Right atrium auricular region (tissue), 2 donors: ENCODE measurements at regions not wholly inside any gene's neighbourhood (a gene's known extent, or its start where the extent isn't known, plus 50 kb on each side); places are given as distances from the start of the nearest gene placed in this dataset.

Experiments used
- DNase-seq: peaks from one replicate; pipeline ENCODE4 v3.0.0-alpha.2; 2019; ENCODE audit warnings: low spot score
- H3K27ac ChIP-seq, 2 donors: fragments of 200-600 bp; sonication (generic); 1 replicate in 1 of 2; 2 replicates in 1 of 2; pipeline ENCODE4 v1.5.1; 2016 to 2019
- H3K27me3 ChIP-seq, 2 donors: fragments of 200-600 bp; sonication (generic); one replicate each; pipeline versions ENCODE4 v1.5.1 to v1.6.0; 2017 to 2019
- H3K36me3 ChIP-seq: fragments of 200-600 bp; sonication (generic); one replicate; pipeline ENCODE4 v1.5.1; 2016
- H3K4me1 ChIP-seq, 2 donors: fragments of 200-600 bp; sonication (generic); one replicate each; pipeline versions ENCODE4 v1.5.1 to v1.6.0; 2017 to 2019
- H3K4me3 ChIP-seq, 2 donors: fragments of 200-600 bp; sonication (generic); 1 replicate in 1 of 2; 2 replicates in 1 of 2; pipeline ENCODE4 v1.5.1; 2017 to 2019; ENCODE audit warnings: mild to moderate bottlenecking in 1 of 2, moderate library complexity in 1 of 2
- H3K9me3 ChIP-seq, 2 donors: fragments of 200-600 bp; sonication (generic); one replicate each; pipeline ENCODE4 v1.5.1; 2019
- TF ChIP-seq, protein P1 (sequence below), 2 donors: fragments of 200-600 bp; sonication (generic); IDR thresholded peaks; one replicate each; pipeline ENCODE4 v1.5.1; 2019; ENCODE audit warnings: antibody characterized with exemption in 2 of 2

DNA sequence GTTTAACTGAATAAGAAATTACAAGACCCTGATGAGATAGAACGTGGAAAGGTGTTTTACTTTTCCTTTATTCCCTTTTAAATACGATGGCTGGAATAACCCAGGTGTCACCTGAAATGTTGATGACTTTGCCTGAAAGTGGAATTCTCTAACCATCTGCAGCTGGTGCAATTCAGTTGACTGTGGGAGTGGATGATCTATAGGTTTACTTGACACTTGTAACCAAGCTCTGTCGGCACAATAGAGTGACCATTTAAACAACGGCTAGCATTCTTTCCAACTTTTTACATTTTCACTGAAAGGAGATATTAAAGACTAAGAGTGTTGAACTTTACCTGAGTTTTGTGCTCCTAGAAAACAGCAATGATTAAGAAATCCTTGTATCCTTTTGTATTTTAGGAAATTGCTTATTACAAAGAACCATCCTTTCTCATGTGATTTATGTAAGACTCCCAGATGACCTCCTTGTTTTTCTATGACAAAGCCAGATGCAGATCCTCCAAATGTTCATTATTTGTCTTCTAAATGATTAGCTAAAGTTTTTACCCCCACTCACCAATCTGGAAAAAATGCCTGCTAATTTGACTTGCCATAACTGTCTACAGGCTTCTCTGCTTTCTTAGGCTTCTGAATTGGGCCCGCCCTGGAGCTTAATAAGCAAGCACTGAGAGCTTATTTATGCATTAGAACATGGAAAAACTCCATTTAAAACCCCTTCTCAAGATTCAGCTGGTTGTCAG lies 129.5 kb upstream of the LRRC7 start:
- Histone ChIP-seq H3K4me1 (no peaks in the 10 kb centered on the region), H3K36me3 (no peaks in the 10 kb centered on the region), H3K27ac (no peak overlapping the region), H3K27me3 (no peaks in the 10 kb centered on the region), H3K9me3 (no peaks in the 10 kb centered on the region), H3K4me3 (no peak overlapping the region)
- DNase-seq: no peak
- TF ChIP-seq, protein P1, sequence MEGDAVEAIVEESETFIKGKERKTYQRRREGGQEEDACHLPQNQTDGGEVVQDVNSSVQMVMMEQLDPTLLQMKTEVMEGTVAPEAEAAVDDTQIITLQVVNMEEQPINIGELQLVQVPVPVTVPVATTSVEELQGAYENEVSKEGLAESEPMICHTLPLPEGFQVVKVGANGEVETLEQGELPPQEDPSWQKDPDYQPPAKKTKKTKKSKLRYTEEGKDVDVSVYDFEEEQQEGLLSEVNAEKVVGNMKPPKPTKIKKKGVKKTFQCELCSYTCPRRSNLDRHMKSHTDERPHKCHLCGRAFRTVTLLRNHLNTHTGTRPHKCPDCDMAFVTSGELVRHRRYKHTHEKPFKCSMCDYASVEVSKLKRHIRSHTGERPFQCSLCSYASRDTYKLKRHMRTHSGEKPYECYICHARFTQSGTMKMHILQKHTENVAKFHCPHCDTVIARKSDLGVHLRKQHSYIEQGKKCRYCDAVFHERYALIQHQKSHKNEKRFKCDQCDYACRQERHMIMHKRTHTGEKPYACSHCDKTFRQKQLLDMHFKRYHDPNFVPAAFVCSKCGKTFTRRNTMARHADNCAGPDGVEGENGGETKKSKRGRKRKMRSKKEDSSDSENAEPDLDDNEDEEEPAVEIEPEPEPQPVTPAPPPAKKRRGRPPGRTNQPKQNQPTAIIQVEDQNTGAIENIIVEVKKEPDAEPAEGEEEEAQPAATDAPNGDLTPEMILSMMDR (IDR thresholded peaks at IDR 0.05): no peak

DNA sequence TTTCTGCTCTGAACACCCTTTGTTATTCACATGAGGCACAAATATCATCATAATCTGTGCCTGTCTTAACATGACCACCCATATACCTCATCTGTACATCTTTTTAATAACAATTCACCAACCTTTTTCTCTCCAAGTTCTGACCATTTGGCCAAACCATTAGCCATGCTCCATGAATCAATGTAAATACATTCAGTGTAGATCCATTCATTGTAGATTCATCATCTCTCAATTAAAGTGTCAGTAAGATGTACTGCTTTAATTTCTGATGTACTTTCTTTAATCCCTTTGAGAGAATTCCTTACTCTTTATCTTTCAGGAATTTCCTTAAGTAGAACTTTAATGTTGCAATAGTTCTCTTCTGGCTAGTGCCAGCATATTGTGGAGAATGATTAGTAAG lies 126.2 kb upstream of the LRRC7 start:
- H3K9me3 ChIP-seq: no peaks in the 10 kb centered on the region
- no peaks in the 10 kb centered on the region for H3K4me1 ChIP-seq
- no peaks in the 10 kb centered on the region for H3K36me3 ChIP-seq
- no peak overlapping the region for H3K27ac ChIP-seq
- TF ChIP-seq, protein P1 (IDR thresholded peaks at IDR 0.05): no peak
- H3K27me3 ChIP-seq: no peaks in the 10 kb centered on the region
- DNase-seq: no peak
- no peak overlapping the region for H3K4me3 ChIP-seq

DNA sequence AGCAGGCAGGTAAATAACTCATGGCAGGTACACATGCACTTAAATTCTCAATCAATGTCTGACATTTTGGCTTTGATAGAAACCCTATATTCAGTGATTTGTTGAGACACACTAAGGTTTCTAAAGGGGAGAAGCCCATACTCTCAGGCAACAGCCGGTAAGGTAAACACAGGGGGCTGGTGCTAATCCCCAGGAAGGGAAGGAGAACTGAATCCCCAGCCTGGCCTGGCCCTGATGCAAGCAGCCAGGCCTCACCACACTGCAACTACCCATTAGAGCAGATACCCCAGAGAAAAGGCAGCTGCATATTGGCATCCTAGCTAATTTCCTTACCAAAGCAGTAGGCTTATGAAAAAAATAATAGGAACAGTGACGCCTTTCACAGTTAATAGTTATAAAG lies 116.5 kb upstream of the LRRC7 start:
- no peak for DNase-seq
- H3K27ac ChIP-seq: no peak overlapping the region
- no peaks in the 10 kb centered on the region for H3K27me3 ChIP-seq
- peaks cover 0 to 4% of the 10 kb centered on the region in 2 donors for H3K9me3 ChIP-seq
- no peaks in the 10 kb centered on the region for H3K36me3 ChIP-seq
- TF ChIP-seq, protein P1 (IDR thresholded peaks at IDR 0.05): no peak
- no peak overlapping the region for H3K4me3 ChIP-seq
- no peaks in the 10 kb centered on the region for H3K4me1 ChIP-seq

DNA sequence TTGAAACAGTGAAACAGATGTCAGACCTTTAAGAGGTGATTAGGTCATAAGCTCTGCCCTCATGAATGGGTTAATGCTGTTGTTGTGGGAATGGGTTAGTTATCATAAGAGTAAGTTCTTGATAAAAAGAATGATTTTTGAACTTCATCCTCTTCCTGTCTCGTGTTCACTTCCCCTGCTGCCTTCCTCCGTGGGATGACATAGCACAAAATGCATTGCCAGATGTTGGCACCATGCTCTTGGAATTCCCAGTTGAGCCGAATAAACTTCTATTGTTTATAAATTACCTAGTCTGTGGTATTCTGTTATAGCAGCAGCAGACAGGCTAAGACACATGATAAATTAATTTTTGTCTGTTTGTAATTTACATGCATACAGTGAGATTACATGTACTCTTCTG lies 112.0 kb upstream of the LRRC7 start:
- DNase-seq: no peak
- Histone ChIP-seq H3K27me3 (no peaks in the 10 kb centered on the region), H3K27ac (no peak overlapping the region), H3K9me3 (no peaks in the 10 kb centered on the region), H3K4me1 (no peaks in the 10 kb centered on the region), H3K4me3 (no peak overlapping the region), H3K36me3 (no peaks in the 10 kb centered on the region)
- TF ChIP-seq, protein P1 (IDR thresholded peaks at IDR 0.05): no peak

DNA sequence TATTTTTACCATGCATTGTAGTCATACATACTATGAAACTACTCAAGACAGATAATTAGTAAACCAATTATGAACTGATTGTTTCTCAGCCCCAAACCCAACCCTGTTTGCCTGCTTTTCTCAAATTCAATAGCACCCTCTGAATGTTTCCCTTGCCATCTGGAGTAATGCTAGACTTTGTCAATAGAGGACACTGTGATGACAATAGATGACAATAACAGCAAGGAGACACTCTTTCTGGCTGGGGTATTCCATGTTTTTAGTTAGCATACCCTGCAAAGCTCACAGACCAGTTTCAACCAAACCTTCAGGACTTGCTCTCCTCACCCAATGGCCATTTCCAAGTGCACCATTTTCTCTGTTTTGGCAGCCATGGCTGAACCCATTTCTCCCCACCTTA lies 108.5 kb upstream of the LRRC7 start:
- H3K9me3 ChIP-seq: no peaks in the 10 kb centered on the region
- H3K4me1 ChIP-seq: no peaks in the 10 kb centered on the region

More for the DNA sequence above, 108.5 kb upstream of the LRRC7 start:
- no peak for DNase-seq
- no peaks in the 10 kb centered on the region for H3K27me3 ChIP-seq
- TF ChIP-seq, protein P1 (IDR thresholded peaks at IDR 0.05): no peak
- no peak overlapping the region for H3K4me3 ChIP-seq
- H3K36me3 ChIP-seq: no peaks in the 10 kb centered on the region
- no peak overlapping the region for H3K27ac ChIP-seq
